Activated CD4-positive, alpha-beta T cell treated with anti-CD3 and anti-CD28 coated beads for 36 hours (primary cell): ENCODE measurements at regions not wholly inside any gene's neighbourhood (a gene's known extent, or its start where the extent isn't known, plus 50 kb on each side); places are given as distances from the start of the nearest gene placed in this dataset.
"Not testable (repeated sequence)": the region's sequence is repeated elsewhere in the genome, so short reads cannot be mapped to it uniquely, and the experiment has no call there.

Experiments used
- ATAC-seq: fragments of 200-7000 bp; cut with Tn5 transposase; one replicate; pipeline ENCODE4 v1.10.0; 2021; ENCODE audit warnings: mild to moderate bottlenecking, moderate library complexity
- CTCF ChIA-PET: fragments of 350-600 bp; sonication (Branson Sonifier 250); formaldehyde crosslinking; loops from one replicate; lab custom pipeline; 2021; ENCODE audit warnings: antibody characterized with exemption; lab: Charles Lee
- POLR2A ChIA-PET: fragments of 350-600 bp; sonication (Branson Sonifier 250); formaldehyde crosslinking; loops from one replicate; lab custom pipeline; 2021; ENCODE audit warnings: antibody characterized with exemption, inconsistent platforms; lab: Charles Lee
- DNase-seq: peaks from one replicate; pipeline ENCODE4 v3.0.0-alpha.2; 2020
- H3K27ac Mint-ChIP-seq: one replicate; pipeline ENCODE4 v1.8.0; 2021; ENCODE audit warnings: mixed read lengths
- H3K27me3 Mint-ChIP-seq: one replicate; pipeline ENCODE4 v1.8.0; 2021; ENCODE audit warnings: mixed read lengths
- H3K36me3 Mint-ChIP-seq: one replicate; pipeline ENCODE4 v1.8.0; 2021; ENCODE audit warnings: low read depth, mixed read lengths
- H3K4me1 Mint-ChIP-seq: one replicate; pipeline ENCODE4 v1.8.0; 2021; ENCODE audit warnings: mixed read lengths
- H3K4me3 Mint-ChIP-seq: one replicate; pipeline ENCODE4 v1.8.0; 2021; ENCODE audit warnings: mild to moderate bottlenecking, moderate library complexity, mixed read lengths
- H3K9me3 Mint-ChIP-seq: one replicate; pipeline ENCODE4 v1.8.0; 2021; ENCODE audit warnings: low read depth, mixed read lengths
- intact Hi-C, 2 experiments: fragments of 100-400 bp; cut with DNase I in 1 of 2; cut with micrococcal nuclease in 1 of 2; formaldehyde crosslinking; loops; one replicate each; pipeline versions ENCODE4 v1.14.2 to v1.15.1; 2022 to 2024; cut with DNase I, micrococcal nuclease

DNA sequence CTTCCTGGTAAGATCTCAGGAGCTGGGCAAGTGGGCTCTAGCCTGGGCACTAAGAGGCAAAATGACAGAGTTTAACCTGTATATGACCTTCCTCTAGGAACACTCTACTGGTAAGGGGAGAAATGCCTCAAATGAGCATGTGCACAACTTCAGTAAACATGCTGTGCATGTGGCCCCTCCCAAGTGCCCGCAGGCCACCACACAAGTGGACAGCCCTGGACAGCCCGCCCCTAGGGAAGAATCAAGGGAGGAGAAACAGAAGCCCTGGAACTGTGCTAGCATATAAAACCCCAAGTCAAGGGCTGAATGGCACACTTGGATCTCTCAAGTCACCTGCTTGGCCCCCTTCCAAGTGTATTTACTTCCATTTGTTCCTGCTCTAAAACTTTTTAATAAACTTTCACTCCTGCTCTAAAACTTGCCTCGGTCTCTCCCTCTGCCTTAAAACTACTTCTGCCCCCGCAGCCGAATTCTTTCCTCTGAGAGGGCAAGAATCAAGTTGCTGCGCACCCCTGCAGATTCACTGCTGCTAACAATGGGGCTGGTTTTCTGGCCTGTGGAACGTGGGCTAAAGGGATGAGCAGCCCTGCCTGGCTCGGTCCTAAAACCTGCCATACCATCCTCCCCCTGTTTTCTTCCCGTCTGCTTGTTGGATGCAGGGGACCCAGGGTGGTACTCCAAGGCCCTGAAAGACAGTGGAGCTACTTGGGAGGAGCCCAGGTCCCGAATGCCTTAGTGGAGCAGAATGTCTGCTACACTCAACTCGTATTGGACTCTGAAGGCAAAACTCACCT is 93.5 kb downstream of the IER5 start:
- Mint-ChIP-seq H3K4me1 (peaks cover 12% of the 10 kb centered on the region), H3K4me3 (no peak overlapping the region), H3K27ac (no peak overlapping the region), H3K9me3 (no peaks in the 10 kb centered on the region), H3K36me3 (no peaks in the 10 kb centered on the region), H3K27me3 (peaks cover 5% of the 10 kb centered on the region)
- intact Hi-C loops, result no loop called here
- DNase-seq (no peak), ATAC-seq (no peak)
- POLR2A ChIA-PET, result no interaction called here
- CTCF ChIA-PET, result interaction anchor here (2.3 kb wide), 1 partner anchor 9 kb away, joined by 12 read pairs; no protein-coding TSS in a partner anchor

DNA sequence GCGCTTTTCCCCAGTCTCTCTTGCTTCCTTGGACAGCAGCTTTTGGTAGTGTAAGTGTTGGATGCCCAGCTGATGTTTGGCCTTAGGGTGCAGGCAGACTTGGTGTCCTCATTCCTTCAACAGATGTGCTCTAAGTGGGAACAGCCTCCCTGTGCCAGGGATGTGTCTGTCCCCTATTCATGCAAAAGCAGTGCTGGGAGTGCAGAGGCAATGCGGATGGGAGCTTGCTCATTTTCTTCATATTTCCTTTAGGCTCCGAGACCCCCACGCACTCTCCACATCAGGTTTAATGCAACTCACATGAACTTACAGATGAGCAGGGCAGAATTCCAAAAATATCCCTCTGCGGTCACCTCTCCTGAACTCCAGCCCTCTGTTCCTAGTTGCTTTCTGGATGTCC is 96.1 kb downstream of the IER5 start:
- DNase-seq (no peak), ATAC-seq (no peak)
- ChIA-PET POLR2A (no interaction called here), CTCF (interaction anchor here (0.9 to 1.0 kb wide), 2 partner anchors 240 to 325 kb away, joined by 3 to 4 read pairs; no protein-coding TSS in a partner anchor)
- Mint-ChIP-seq H3K27me3 (peaks cover 5% of the 10 kb centered on the region), H3K4me3 (no peak overlapping the region), H3K27ac (no peak overlapping the region), H3K4me1 (peaks cover 8% of the 10 kb centered on the region), H3K36me3 (no peaks in the 10 kb centered on the region), H3K9me3 (no peaks in the 10 kb centered on the region)
- intact Hi-C loops, result no loop called here

DNA sequence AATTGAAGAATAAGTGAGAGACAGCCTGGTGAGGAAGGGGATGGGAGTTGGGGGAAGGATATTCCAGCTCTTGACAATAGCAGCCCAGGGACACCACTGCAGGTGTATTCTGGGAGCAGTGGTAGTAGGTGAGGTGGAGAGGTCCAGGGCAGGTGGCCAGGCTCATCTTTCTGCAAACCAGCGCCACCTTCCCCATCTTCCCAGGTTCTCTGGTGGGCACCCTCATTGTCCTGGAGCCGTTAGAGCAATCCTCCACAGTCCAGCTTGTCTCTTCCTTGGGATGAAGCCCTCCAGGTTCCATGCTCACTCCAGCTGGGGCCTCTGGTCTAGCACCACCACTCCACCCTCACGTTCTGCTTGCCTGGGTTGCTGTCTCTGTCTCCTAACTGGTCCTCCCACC is 97.0 kb downstream of the IER5 start:
- no peak for ATAC-seq
- Mint-ChIP-seq H3K4me3 (no peak overlapping the region), H3K27me3 (peaks cover 2% of the 10 kb centered on the region), H3K36me3 (no peaks in the 10 kb centered on the region), H3K4me1 (no peaks in the 10 kb centered on the region), H3K9me3 (no peaks in the 10 kb centered on the region), H3K27ac (no peak overlapping the region)
- POLR2A ChIA-PET, result no interaction called here
- CTCF ChIA-PET, result no interaction called here
- intact Hi-C loops, result no loop called here
- no peak for DNase-seq

DNA sequence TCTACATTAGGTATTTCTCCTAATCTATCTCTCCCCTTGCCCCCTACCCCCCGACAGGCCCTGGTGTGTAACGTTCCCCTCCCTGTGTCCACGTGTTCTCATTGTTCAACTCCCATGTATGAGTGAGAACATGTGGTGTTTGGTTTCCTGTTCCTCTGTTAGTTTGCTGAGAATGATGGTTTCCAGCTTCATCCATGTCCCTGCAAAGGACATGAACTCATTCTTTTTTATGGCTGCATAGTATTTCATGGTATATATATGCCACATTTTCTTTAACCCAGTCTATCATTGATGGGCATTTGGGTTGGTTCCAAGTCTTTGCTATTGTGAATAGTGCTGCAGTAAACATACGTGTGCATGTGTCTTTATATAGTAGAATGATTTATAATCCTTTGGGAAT is 97.6 kb downstream of the IER5 start:
- H3K36me3 Mint-ChIP-seq, H3K27me3 Mint-ChIP-seq, H3K4me3 Mint-ChIP-seq, intact Hi-C loops, DNase-seq, POLR2A ChIA-PET, H3K4me1 Mint-ChIP-seq, H3K27ac Mint-ChIP-seq, H3K9me3 Mint-ChIP-seq, ATAC-seq: not testable (repeated sequence)
- CTCF ChIA-PET, result interaction anchor here (1.5 kb wide), 1 partner anchor 239 kb away, joined by 5 read pairs; no protein-coding TSS in a partner anchor

DNA sequence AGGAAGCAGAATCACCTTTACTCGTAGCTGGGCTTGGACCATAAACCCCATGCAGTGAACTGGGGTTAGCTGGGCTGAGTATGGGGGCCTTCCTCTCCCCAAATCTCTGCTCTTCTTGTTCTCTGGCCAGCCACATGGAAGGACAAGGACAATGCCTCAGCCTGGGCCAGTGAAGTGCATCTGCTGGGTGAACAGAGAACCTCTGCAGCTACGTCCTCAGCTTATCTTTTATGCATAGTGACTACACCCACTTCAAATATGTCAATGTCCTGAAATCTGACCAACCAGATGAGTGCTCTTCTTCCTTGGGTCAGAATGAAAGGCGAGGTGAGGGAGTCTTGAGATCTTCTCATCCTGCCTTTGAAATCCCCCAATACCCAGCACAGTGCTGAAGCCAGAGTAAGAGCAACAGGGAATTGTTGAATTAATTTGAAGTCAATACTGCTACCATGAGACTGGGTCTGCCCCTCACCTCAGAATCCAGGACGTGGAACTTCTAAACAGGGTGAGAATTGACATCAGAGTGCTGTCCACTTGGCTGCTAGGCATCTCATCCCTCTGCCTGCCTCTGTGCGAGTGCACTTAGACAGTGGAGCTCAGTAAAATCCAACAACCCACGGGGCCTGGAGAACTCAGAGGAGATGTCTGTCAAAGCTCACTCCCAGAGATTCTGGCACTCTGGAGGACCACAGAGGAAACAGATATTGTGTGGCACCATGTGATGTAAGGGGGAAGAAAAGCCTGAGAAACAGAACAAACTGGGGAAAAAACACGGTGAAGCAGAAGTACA is 99.0 kb downstream of the IER5 start:
- Mint-ChIP-seq H3K27ac (no peak overlapping the region), H3K36me3 (no peaks in the 10 kb centered on the region), H3K27me3 (peaks cover 2% of the 10 kb centered on the region), H3K4me3 (no peak overlapping the region), H3K9me3 (no peaks in the 10 kb centered on the region), H3K4me1 (no peaks in the 10 kb centered on the region)
- ATAC-seq (no peak), DNase-seq (no peak)
- ChIA-PET CTCF (interaction anchor here (0.5 to 1.5 kb wide), 5 partner anchors 9 to 630 kb away, joined by 3 to 6 read pairs (median 5); no protein-coding TSS in a partner anchor), POLR2A (no interaction called here)
- intact Hi-C loops, result no loop called here

DNA sequence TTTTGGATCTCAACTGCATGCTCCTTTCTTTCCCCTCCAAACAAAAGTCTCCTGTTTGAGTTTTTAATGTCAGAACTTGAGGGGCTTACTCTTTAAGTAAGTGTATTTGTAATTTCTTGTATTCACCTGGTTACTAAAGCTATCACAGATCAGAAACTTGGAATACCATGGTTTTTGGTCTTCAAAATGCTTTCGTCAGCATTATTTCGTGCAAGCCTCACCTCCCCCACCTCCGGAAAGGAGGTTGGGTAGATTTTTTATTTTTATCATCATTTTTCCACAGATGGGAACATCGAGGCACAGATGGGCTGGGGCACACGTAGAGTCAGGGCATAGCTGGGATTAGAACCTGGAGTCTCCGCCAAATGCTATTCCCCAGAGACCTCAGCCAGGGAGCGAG is 100.7 kb downstream of the IER5 start:
- Mint-ChIP-seq H3K27ac (no peak overlapping the region), H3K9me3 (no peaks in the 10 kb centered on the region), H3K36me3 (no peaks in the 10 kb centered on the region), H3K4me1 (no peaks in the 10 kb centered on the region), H3K4me3 (no peak overlapping the region), H3K27me3 (peaks cover 2% of the 10 kb centered on the region)
- DNase-seq (no peak), ATAC-seq (no peak)
- POLR2A ChIA-PET, result no interaction called here
- intact Hi-C loops, result no loop called here
- CTCF ChIA-PET, result interaction anchor here (0.5 to 4.8 kb wide), 14 partner anchors 13 to 892 kb away, joined by 3 to 49 read pairs (median 3); no protein-coding TSS in a partner anchor

DNA sequence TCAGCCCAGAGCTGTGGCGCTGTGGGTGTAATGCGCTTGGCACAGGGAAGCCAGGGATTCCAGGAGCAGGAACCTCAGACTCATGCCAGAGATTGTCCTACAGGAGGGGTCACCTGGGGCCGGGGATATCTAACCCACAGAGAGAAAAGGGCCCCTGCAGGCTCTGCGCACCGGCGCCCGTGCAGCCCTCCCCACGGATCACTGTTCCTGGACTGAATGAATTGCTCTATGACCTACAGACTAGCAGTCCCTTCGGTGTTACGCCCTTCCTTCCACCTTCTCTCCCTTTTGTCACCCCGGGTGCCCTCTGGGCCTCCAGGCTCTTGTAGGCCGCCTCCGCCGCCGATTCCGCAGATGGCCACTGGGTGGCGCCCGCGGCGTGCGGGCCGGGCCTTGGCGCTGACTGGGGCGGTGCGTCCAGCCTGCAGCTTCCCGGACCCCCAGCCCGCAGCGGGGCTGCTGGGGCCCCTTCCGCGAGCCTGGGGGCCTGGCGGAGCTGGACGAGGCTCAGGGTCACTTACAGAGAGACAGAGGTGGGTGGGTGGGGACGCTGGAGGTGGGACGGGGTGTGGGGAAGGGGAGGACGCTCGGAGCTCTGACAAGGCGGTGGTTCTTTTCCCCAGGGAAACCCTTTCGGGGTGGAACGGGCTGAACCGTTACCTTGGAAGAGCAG is 101.3 kb downstream of the IER5 start:
- POLR2A ChIA-PET, result no interaction called here

DNA sequence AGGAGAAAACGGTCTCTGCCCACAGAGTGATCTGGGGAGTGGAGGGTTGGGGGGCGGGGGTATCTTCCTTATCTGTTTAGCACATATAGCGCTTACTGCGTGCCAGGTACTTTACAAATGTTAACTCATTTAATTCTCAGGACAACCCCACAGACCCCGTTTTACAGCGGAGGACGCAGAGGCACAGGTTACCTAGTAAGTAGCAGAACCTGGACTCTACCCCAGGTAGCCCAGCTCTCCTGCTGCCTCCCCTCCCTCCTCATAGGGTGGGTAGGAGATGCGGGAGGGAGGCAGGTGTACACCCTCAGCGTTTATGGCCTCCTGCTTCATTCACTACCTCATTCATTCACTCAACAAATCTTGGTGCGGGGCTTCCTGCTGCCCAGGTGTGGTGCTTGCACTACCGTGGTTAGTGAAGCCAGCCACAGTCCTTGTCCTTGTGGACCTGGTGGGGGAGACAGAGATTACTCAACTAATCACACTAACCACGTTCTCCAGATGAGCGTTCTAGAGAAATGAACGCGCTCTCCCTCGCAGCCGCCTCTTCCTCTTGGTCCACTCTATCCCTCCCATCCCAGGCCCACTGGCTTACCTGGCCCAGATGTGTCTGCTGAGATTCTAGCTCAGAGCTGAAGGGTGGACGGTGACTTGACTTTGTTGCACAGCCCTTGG is 102.0 kb downstream of the IER5 start:
- intact Hi-C loops, result loop anchor here (1.0 to 5.0 kb wide), 2 partner anchors 127 to 235 kb away; no protein-coding TSS in a partner anchor
- POLR2A ChIA-PET, result no interaction called here
- DNase-seq (no peak), ATAC-seq (peak; percentile 14)
- H3K9me3 Mint-ChIP-seq, result no peaks in the 10 kb centered on the region
- H3K4me1 Mint-ChIP-seq, result no peaks in the 10 kb centered on the region
- H3K4me3 Mint-ChIP-seq, result no peak overlapping the region
- CTCF ChIA-PET, result interaction anchor here (0.5 to 4.8 kb wide), 23 partner anchors 10 to 532 kb away, joined by 3 to 49 read pairs (median 4); no protein-coding TSS in a partner anchor
- no peaks in the 10 kb centered on the region for H3K36me3 Mint-ChIP-seq
- H3K27ac Mint-ChIP-seq, result no peak overlapping the region
- H3K27me3 Mint-ChIP-seq, result no peaks in the 10 kb centered on the region

More for the DNA sequence above, 101.3 kb downstream of the IER5 start:
- CTCF ChIA-PET, result interaction anchor here (0.5 to 4.8 kb wide), 22 partner anchors 9 to 521 kb away, joined by 3 to 49 read pairs (median 4); no protein-coding TSS in a partner anchor
- no peaks in the 10 kb centered on the region for H3K4me1 Mint-ChIP-seq
- no peak overlapping the region for H3K4me3 Mint-ChIP-seq
- H3K9me3 Mint-ChIP-seq, result no peaks in the 10 kb centered on the region
- DNase-seq (peak; percentile 85), ATAC-seq (peak; percentile 94)
- no peak overlapping the region for H3K27ac Mint-ChIP-seq
- H3K36me3 Mint-ChIP-seq, result no peaks in the 10 kb centered on the region
- intact Hi-C loops, result loop anchor here (1.0 to 5.0 kb wide), 2 partner anchors 127 to 235 kb away; no protein-coding TSS in a partner anchor
- peaks cover 2% of the 10 kb centered on the region for H3K27me3 Mint-ChIP-seq

DNA sequence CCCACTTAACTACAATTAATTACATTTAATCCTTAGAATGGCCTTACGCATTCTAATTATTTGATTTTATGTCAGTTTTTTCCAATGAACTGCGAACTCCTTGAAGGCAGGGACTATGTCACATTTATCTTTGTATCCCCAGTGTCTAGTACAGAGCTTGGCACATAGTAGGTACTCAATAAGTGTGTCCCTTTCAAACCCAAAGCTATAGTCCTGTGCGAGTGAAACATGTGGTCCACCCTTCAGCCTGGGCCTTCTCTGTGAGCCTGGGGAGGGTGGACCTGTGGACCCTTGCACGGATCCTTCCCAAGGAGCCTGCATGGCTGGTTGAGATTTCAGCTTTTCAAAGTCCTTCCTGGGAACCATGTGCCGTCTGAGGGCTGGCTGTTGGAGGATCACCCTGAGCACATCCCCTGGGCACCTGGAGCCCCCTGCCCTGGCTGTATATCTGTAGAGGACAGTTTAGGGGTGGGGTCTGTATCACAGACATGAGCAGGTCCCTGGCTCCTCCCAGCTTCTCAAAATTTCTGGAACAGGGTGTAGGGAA is 103.1 kb downstream of the IER5 start:
- Mint-ChIP-seq H3K4me3 (no peak overlapping the region), H3K4me1 (no peaks in the 10 kb centered on the region), H3K27ac (no peak overlapping the region), H3K36me3 (no peaks in the 10 kb centered on the region), H3K27me3 (no peaks in the 10 kb centered on the region), H3K9me3 (no peaks in the 10 kb centered on the region)
- DNase-seq (no peak), ATAC-seq (no peak)
- POLR2A ChIA-PET, result no interaction called here
- intact Hi-C loops, result loop anchor here in 1 of 2 experiments (5.0 kb wide), 1 partner anchor 126 kb away; no protein-coding TSS in a partner anchor
- CTCF ChIA-PET, result interaction anchor here (1.8 to 4.8 kb wide), 5 partner anchors 11 to 239 kb away, joined by 9 to 49 read pairs (median 12); no protein-coding TSS in a partner anchor

DNA sequence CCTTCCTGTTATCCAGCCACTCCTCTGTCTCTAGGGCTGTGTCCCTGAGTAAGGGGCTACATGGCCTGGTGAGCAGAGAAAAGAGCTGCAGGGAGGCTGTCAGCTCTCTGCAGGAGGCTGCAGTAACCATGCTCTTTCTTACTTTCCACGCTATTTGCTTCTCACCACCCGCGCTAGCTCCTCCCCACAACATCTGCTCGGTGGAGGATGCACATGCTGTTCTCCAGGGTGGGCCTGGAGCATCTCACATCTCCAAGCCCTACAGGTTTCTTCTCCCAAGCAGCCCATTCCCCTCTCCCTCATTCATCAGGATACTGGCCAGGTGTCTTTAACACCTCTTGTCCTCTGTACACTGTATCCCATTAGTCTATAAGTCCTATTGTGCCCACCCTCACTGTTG is 103.8 kb downstream of the IER5 start:
- ATAC-seq (no peak), DNase-seq (no peak)
- H3K4me1 Mint-ChIP-seq, result no peaks in the 10 kb centered on the region
- ChIA-PET CTCF (interaction anchor here (3.5 to 4.8 kb wide), 2 partner anchors 230 to 233 kb away, joined by 28 to 49 read pairs; no protein-coding TSS in a partner anchor), POLR2A (no interaction called here)
- no peak overlapping the region for H3K27ac Mint-ChIP-seq
- H3K36me3 Mint-ChIP-seq, result no peaks in the 10 kb centered on the region
- intact Hi-C loops, result loop anchor here in 1 of 2 experiments (5.0 kb wide), 1 partner anchor 125 kb away; no protein-coding TSS in a partner anchor
- no peaks in the 10 kb centered on the region for H3K9me3 Mint-ChIP-seq
- no peak overlapping the region for H3K4me3 Mint-ChIP-seq
- H3K27me3 Mint-ChIP-seq, result no peaks in the 10 kb centered on the region
